ENCODE measurements at regions not wholly inside any gene's neighbourhood (a gene's known extent, or its start where the extent isn't known, plus 50 kb on each side); places are given as distances from the start of the nearest gene placed in this dataset.

GRCh38 chr2:128817171-128817570 lies 498.5 kb upstream of the HS6ST1 start:
- peak overlapping the region; percentile 6; the same call in 1 of the 2 replicates for H3K9ac ChIP-seq (ENCODE audit: low read length)
- H4K20me1 ChIP-seq (ENCODE audit: insufficient read depth, low read depth, low read length) = no peaks in the 10 kb centered on the region
- H3K27me3 ChIP-seq (ENCODE audit: low read length) = no peaks in the 10 kb centered on the region
- H3K36me3 ChIP-seq (ENCODE audit: insufficient read depth, low read length) = no peaks in the 10 kb centered on the region
- no peak for DNase-seq
- H3K79me2 ChIP-seq (ENCODE audit: low read length) = no peaks in the 10 kb centered on the region
- no peak overlapping the region for H3K27ac ChIP-seq (ENCODE audit: low read length)
- peak overlapping the region; percentile 52 for H3K4me2 ChIP-seq (ENCODE audit: low read depth, low read length, poor library complexity, severe bottlenecking)
- H3K9me2 ChIP-seq (replicated peaks; ENCODE audit: insufficient read depth, low read length) = no peaks in the 10 kb centered on the region
- no peaks in the 10 kb centered on the region for H3K9me3 ChIP-seq (ENCODE audit: low read length)
- H3K4me1 ChIP-seq (ENCODE audit: low read length) = peaks cover 22% of the 10 kb centered on the region
- peak overlapping the region; percentile 24; the same call in 1 of the 2 replicates for H2AFZ ChIP-seq (ENCODE audit: low read length)
- H3K4me3 ChIP-seq (ENCODE audit: low read length) = no peak overlapping the region

GRCh38 chr2:128817813-128818212 lies 499.1 kb upstream of the HS6ST1 start:
- Histone ChIP-seq H3K9ac (ENCODE audit: low read length) (peak overlapping the region; percentile 6; the same call in 1 of the 2 replicates), H3K4me1 (ENCODE audit: low read length) (peaks cover 22% of the 10 kb centered on the region), H3K79me2 (ENCODE audit: low read length) (no peaks in the 10 kb centered on the region), H3K4me3 (ENCODE audit: low read length) (no peak overlapping the region), H4K20me1 (ENCODE audit: insufficient read depth, low read depth, low read length) (no peaks in the 10 kb centered on the region), H3K27me3 (ENCODE audit: low read length) (no peaks in the 10 kb centered on the region), H3K9me2 (replicated peaks; ENCODE audit: insufficient read depth, low read length) (no peaks in the 10 kb centered on the region), H3K9me3 (ENCODE audit: low read length) (no peaks in the 10 kb centered on the region), H2AFZ (ENCODE audit: low read length) (peak overlapping the region; percentile 24), H3K27ac (ENCODE audit: low read length) (no peak overlapping the region), H3K36me3 (ENCODE audit: insufficient read depth, low read length) (no peaks in the 10 kb centered on the region), H3K4me2 (ENCODE audit: low read depth, low read length, poor library complexity, severe bottlenecking) (peak overlapping the region; percentile 52)
- DNase-seq = no peak

- H3K27ac ChIP-seq (ENCODE audit: low read length) = no peak overlapping the region
- peak; percentile 58 for DNase-seq
- no peaks in the 10 kb centered on the region for H3K36me3 ChIP-seq (ENCODE audit: insufficient read depth, low read length)
- H3K27me3 ChIP-seq (ENCODE audit: low read length) = no peaks in the 10 kb centered on the region
- no peaks in the 10 kb centered on the region for H4K20me1 ChIP-seq (ENCODE audit: insufficient read depth, low read depth, low read length)
- peaks cover 22% of the 10 kb centered on the region for H3K4me1 ChIP-seq (ENCODE audit: low read length)
- no peaks in the 10 kb centered on the region for H3K9me3 ChIP-seq (ENCODE audit: low read length)
- no peak overlapping the region for H3K9ac ChIP-seq (ENCODE audit: low read length)
- H3K4me3 ChIP-seq (ENCODE audit: low read length) = no peak overlapping the region
- peak overlapping the region; percentile 52 for H3K4me2 ChIP-seq (ENCODE audit: low read depth, low read length, poor library complexity, severe bottlenecking)
- no peaks in the 10 kb centered on the region for H3K9me2 ChIP-seq (replicated peaks; ENCODE audit: insufficient read depth, low read length)
- H2AFZ ChIP-seq (ENCODE audit: low read length) = peak overlapping the region; percentile 24; the same call in 1 of the 2 replicates
- no peaks in the 10 kb centered on the region for H3K79me2 ChIP-seq (ENCODE audit: low read length)
Measured at GRCh38 chr2:128818248-128818647, 499.6 kb upstream of the HS6ST1 start.

- Histone ChIP-seq H3K9me2 (replicated peaks; ENCODE audit: insufficient read depth, low read length) (no peaks in the 10 kb centered on the region), H3K9me3 (ENCODE audit: low read length) (no peaks in the 10 kb centered on the region), H3K36me3 (ENCODE audit: insufficient read depth, low read length) (no peaks in the 10 kb centered on the region), H2AFZ (ENCODE audit: low read length) (0 out of 2 replicates have a peak overlapping the region, but pooled peaks have one; percentile 24), H3K9ac (ENCODE audit: low read length) (no peak overlapping the region), H3K4me3 (ENCODE audit: low read length) (no peak overlapping the region), H3K4me1 (ENCODE audit: low read length) (peaks cover 22% of the 10 kb centered on the region), H3K4me2 (ENCODE audit: low read depth, low read length, poor library complexity, severe bottlenecking) (peak overlapping the region; percentile 52), H4K20me1 (ENCODE audit: insufficient read depth, low read depth, low read length) (no peaks in the 10 kb centered on the region), H3K27ac (ENCODE audit: low read length) (no peak overlapping the region), H3K79me2 (ENCODE audit: low read length) (no peaks in the 10 kb centered on the region), H3K27me3 (ENCODE audit: low read length) (no peaks in the 10 kb centered on the region)
- DNase-seq = no peak
Measured at GRCh38 chr2:128818704-128819491, 500.2 kb upstream of the HS6ST1 start.

- Histone ChIP-seq H3K4me2 (ENCODE audit: low read depth, low read length, poor library complexity, severe bottlenecking) (no peak overlapping the region), H3K9me3 (ENCODE audit: low read length) (no peaks in the 10 kb centered on the region), H3K27ac (ENCODE audit: low read length) (no peak overlapping the region), H3K36me3 (ENCODE audit: insufficient read depth, low read length) (no peaks in the 10 kb centered on the region), H4K20me1 (ENCODE audit: insufficient read depth, low read depth, low read length) (no peaks in the 10 kb centered on the region), H2AFZ (ENCODE audit: low read length) (no peak overlapping the region), H3K9ac (ENCODE audit: low read length) (no peak overlapping the region), H3K79me2 (ENCODE audit: low read length) (no peaks in the 10 kb centered on the region), H3K4me1 (ENCODE audit: low read length) (peaks cover 22% of the 10 kb centered on the region), H3K9me2 (replicated peaks; ENCODE audit: insufficient read depth, low read length) (no peaks in the 10 kb centered on the region), H3K27me3 (ENCODE audit: low read length) (no peaks in the 10 kb centered on the region), H3K4me3 (ENCODE audit: low read length) (no peak overlapping the region)
- peak; percentile 21 for DNase-seq
Measured at GRCh38 chr2:128820452-128820851, 501.8 kb upstream of the HS6ST1 start.

GRCh38 chr2:128821010-128821409 lies 502.3 kb upstream of the HS6ST1 start:
- Histone ChIP-seq H4K20me1 (ENCODE audit: insufficient read depth, low read depth, low read length) (no peaks in the 10 kb centered on the region), H3K27ac (ENCODE audit: low read length) (no peak overlapping the region), H3K4me2 (ENCODE audit: low read depth, low read length, poor library complexity, severe bottlenecking) (no peak overlapping the region), H3K9ac (ENCODE audit: low read length) (no peak overlapping the region), H3K4me1 (ENCODE audit: low read length) (peaks cover 22% of the 10 kb centered on the region), H3K9me2 (replicated peaks; ENCODE audit: insufficient read depth, low read length) (no peaks in the 10 kb centered on the region), H3K27me3 (ENCODE audit: low read length) (no peaks in the 10 kb centered on the region), H3K9me3 (ENCODE audit: low read length) (no peaks in the 10 kb centered on the region), H3K79me2 (ENCODE audit: low read length) (no peaks in the 10 kb centered on the region), H2AFZ (ENCODE audit: low read length) (no peak overlapping the region), H3K4me3 (ENCODE audit: low read length) (no peak overlapping the region), H3K36me3 (ENCODE audit: insufficient read depth, low read length) (no peaks in the 10 kb centered on the region)
- DNase-seq = peak; percentile 30

- peak; percentile 33 for DNase-seq
- no peak overlapping the region for H3K4me2 ChIP-seq (ENCODE audit: low read depth, low read length, poor library complexity, severe bottlenecking)
- peaks cover 5% of the 10 kb centered on the region for H3K4me1 ChIP-seq (ENCODE audit: low read length)
- no peak overlapping the region for H2AFZ ChIP-seq (ENCODE audit: low read length)
- no peaks in the 10 kb centered on the region for H3K9me3 ChIP-seq (ENCODE audit: low read length)
- no peaks in the 10 kb centered on the region for H3K79me2 ChIP-seq (ENCODE audit: low read length)
- no peak overlapping the region for H3K9ac ChIP-seq (ENCODE audit: low read length)
- H3K9me2 ChIP-seq (replicated peaks; ENCODE audit: insufficient read depth, low read length) = no peaks in the 10 kb centered on the region
- no peaks in the 10 kb centered on the region for H3K36me3 ChIP-seq (ENCODE audit: insufficient read depth, low read length)
- H3K27ac ChIP-seq (ENCODE audit: low read length) = no peak overlapping the region
- no peaks in the 10 kb centered on the region for H3K27me3 ChIP-seq (ENCODE audit: low read length)
- H4K20me1 ChIP-seq (ENCODE audit: insufficient read depth, low read depth, low read length) = no peaks in the 10 kb centered on the region
- H3K4me3 ChIP-seq (ENCODE audit: low read length) = no peak overlapping the region
Measured at GRCh38 chr2:128832946-128833663, 514.4 kb upstream of the HS6ST1 start.

- H4K20me1 ChIP-seq (ENCODE audit: insufficient read depth, low read depth, low read length) = no peaks in the 10 kb centered on the region
- no peak overlapping the region for H3K4me3 ChIP-seq (ENCODE audit: low read length)
- H3K27me3 ChIP-seq (ENCODE audit: low read length) = no peaks in the 10 kb centered on the region
- peaks cover 5% of the 10 kb centered on the region for H3K4me1 ChIP-seq (ENCODE audit: low read length)
- no peaks in the 10 kb centered on the region for H3K9me2 ChIP-seq (replicated peaks; ENCODE audit: insufficient read depth, low read length)
- peak; percentile 34 for DNase-seq
- no peaks in the 10 kb centered on the region for H3K9me3 ChIP-seq (ENCODE audit: low read length)
- no peak overlapping the region for H2AFZ ChIP-seq (ENCODE audit: low read length)
- H3K27ac ChIP-seq (ENCODE audit: low read length) = no peak overlapping the region
- no peaks in the 10 kb centered on the region for H3K36me3 ChIP-seq (ENCODE audit: insufficient read depth, low read length)
- H3K79me2 ChIP-seq (ENCODE audit: low read length) = no peaks in the 10 kb centered on the region
- H3K9ac ChIP-seq (ENCODE audit: low read length) = no peak overlapping the region
- no peak overlapping the region for H3K4me2 ChIP-seq (ENCODE audit: low read depth, low read length, poor library complexity, severe bottlenecking)
Measured at GRCh38 chr2:128833664-128834027, 515.0 kb upstream of the HS6ST1 start.
